ENCODE measurements at regions not wholly inside any gene's neighbourhood (a gene's known extent, or its start where the extent isn't known, plus 50 kb on each side); places are given as distances from the start of the nearest gene placed in this dataset.

DNA sequence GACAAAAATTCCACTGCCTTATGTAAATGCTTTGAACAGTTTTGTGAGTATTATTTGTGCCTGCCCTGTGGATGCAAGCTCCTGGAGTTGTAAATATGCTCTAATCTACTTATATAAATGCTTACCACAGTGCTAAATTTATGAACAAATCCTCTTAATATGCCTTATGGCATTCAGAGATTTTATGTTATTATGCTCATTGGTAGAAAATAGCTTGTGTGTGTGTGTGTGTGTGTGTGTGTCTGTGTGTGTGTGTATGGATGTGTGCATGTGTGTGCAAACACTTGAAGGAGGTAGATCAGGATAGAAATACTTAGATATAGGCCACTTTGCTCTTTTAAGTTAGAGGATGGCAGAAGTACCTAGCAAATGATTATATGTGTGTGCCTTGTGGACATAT is 253.9 kb downstream of the TAF11L14 start:
- in situ Hi-C loops (cut with MboI): no loop called here
- H3K27me3 ChIP-seq (replicated peaks; ENCODE audit: insufficient read depth): no peaks in the 10 kb centered on the region
- H3K4me2 ChIP-seq (ENCODE audit: unreplicated experiment): no peak overlapping the region
- DNase-seq: no peak
- H2AFZ ChIP-seq: no peak overlapping the region
- no peak overlapping the region for H3K9ac ChIP-seq
- H4K20me1 ChIP-seq (ENCODE audit: insufficient read depth): no peaks in the 10 kb centered on the region
- H3K27ac ChIP-seq: no peak overlapping the region
- no peaks in the 10 kb centered on the region for H3K9me3 ChIP-seq (ENCODE audit: low read depth)
- H3F3A ChIP-seq (ENCODE audit: insufficient read depth): no peaks in the 10 kb centered on the region
- TF ChIP-seq EZH2phosphoT487 (IDR thresholded peaks at IDR 0.05; ENCODE audit: insufficient read depth, low read depth) (no peak), EZH2 (IDR thresholded peaks at IDR 0.05; ENCODE audit: insufficient read depth, poor library complexity, severe bottlenecking) (no peak)
- H3K9me2 ChIP-seq (ENCODE audit: insufficient read depth): no peaks in the 10 kb centered on the region
- H3K4me1 ChIP-seq (ENCODE audit: insufficient read depth): no peaks in the 10 kb centered on the region
- no peak overlapping the region for H3K4me3 ChIP-seq
- H3K79me2 ChIP-seq (ENCODE audit: insufficient read depth): no peaks in the 10 kb centered on the region
- no peaks in the 10 kb centered on the region for H3K36me3 ChIP-seq (ENCODE audit: low read depth)

DNA sequence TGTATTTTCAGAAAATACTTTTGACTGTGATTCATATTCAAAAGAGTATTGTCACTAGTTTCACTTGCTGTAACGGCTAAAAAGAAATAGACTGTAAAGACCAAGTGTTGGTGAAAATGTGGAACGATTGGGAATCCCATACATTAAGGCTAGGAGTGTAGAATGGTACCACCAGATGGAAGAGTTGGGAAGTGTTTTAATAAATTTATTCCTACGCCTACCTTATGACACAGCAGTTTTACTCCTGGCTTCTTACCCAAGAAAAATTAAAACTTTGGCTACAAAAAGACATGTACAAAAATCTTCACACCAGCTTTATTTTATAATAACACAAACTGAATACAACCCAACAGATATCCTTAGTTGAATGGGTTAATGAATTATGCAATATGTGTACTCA is 256.2 kb downstream of the TAF11L14 start:
- no peak overlapping the region for H3K4me2 ChIP-seq (ENCODE audit: unreplicated experiment)
- H2AFZ ChIP-seq: no peak overlapping the region
- H3F3A ChIP-seq (ENCODE audit: insufficient read depth): no peaks in the 10 kb centered on the region
- H3K79me2 ChIP-seq (ENCODE audit: insufficient read depth): no peaks in the 10 kb centered on the region
- H3K4me3 ChIP-seq: no peak overlapping the region
- no peaks in the 10 kb centered on the region for H3K27me3 ChIP-seq (replicated peaks; ENCODE audit: insufficient read depth)
- H3K9me3 ChIP-seq (ENCODE audit: low read depth): no peaks in the 10 kb centered on the region
- H3K9me2 ChIP-seq (ENCODE audit: insufficient read depth): no peaks in the 10 kb centered on the region
- TF ChIP-seq EZH2 (IDR thresholded peaks at IDR 0.05; ENCODE audit: insufficient read depth, poor library complexity, severe bottlenecking) (no peak), EZH2phosphoT487 (IDR thresholded peaks at IDR 0.05; ENCODE audit: insufficient read depth, low read depth) (no peak)
- H3K27ac ChIP-seq: no peak overlapping the region
- 47 to 58% methylated on average over 3 of the region's 3 CpGs for WGBS, 2 experiments (ENCODE audit: low coverage in 1 of 2, low lambda C conversion rate in 2 of 2, missing lambda C conversion rate in 2 of 2)
- H3K9ac ChIP-seq: no peak overlapping the region
- H3K36me3 ChIP-seq (ENCODE audit: low read depth): no peaks in the 10 kb centered on the region
- no peaks in the 10 kb centered on the region for H3K4me1 ChIP-seq (ENCODE audit: insufficient read depth)
- in situ Hi-C loops (cut with MboI): no loop called here
- no peaks in the 10 kb centered on the region for H4K20me1 ChIP-seq (ENCODE audit: insufficient read depth)
- DNase-seq: no peak

DNA sequence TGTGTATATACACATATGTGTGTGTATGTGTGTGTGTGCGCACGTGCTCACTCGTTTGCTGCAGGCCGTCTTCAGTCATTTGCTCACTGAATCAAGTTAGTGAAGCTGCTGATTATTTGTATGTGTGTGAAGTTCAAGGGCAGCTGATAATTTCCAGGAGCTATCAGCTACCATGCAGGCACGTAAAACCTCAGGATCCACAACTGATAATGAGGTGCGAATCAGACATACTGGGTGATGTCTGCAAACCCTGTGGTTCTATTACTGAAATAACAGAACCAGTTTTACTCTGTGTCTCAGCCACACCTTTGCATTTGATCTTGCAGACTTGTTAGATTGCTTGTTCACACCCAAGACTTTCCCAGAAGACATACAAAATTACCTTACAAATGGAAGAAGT is 257.6 kb downstream of the TAF11L14 start:
- Histone ChIP-seq H3K36me3 (ENCODE audit: low read depth) (no peaks in the 10 kb centered on the region), H3K79me2 (ENCODE audit: insufficient read depth) (no peaks in the 10 kb centered on the region), H4K20me1 (ENCODE audit: insufficient read depth) (no peaks in the 10 kb centered on the region), H3K27me3 (replicated peaks; ENCODE audit: insufficient read depth) (no peaks in the 10 kb centered on the region), H3K27ac (no peak overlapping the region), H3F3A (ENCODE audit: insufficient read depth) (no peaks in the 10 kb centered on the region), H3K4me1 (ENCODE audit: insufficient read depth) (no peaks in the 10 kb centered on the region), H2AFZ (no peak overlapping the region), H3K9me2 (ENCODE audit: insufficient read depth) (no peaks in the 10 kb centered on the region), H3K9me3 (ENCODE audit: low read depth) (no peaks in the 10 kb centered on the region), H3K4me3 (no peak overlapping the region), H3K4me2 (ENCODE audit: unreplicated experiment) (no peak overlapping the region), H3K9ac (no peak overlapping the region)
- in situ Hi-C loops (cut with MboI): no loop called here
- 61 to 68% methylated on average over 6 of the region's 6 CpGs for WGBS, 2 experiments (ENCODE audit: low coverage in 1 of 2, low lambda C conversion rate in 2 of 2, missing lambda C conversion rate in 2 of 2)
- TF ChIP-seq EZH2 (IDR thresholded peaks at IDR 0.05; ENCODE audit: insufficient read depth, poor library complexity, severe bottlenecking) (no peak), EZH2phosphoT487 (IDR thresholded peaks at IDR 0.05; ENCODE audit: insufficient read depth, low read depth) (no peak)
- DNase-seq: no peak

DNA sequence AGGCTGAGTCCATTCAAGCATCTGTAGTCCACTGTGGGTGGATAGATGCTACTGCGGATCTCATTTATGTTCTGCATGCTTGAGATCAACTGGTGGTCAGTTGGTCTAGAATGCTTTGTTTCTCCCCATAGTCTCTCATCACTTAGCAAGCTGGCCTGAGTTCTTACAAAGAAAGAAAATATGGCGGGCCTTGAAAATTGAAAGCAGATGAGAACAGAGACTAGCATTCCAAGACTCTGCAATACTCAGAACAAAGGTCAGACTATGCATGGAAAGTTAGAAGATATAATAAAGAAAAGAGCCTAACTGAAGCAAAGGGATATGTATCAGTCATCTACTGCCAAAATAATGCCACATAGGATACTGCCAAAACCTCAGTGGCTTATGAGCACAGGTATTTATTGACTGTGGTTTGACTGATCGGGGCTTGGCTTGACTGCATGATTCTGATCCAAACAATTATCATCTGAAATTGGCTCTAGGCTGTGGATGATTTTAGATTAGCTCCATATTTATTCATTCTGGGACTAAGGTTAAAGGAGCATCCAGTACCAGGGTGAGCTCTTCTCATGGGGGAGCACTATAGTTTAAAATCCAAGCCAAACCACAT is 258.9 kb downstream of the TAF11L14 start:
- in situ Hi-C loops (cut with MboI): no loop called here
- no peaks in the 10 kb centered on the region for H3K79me2 ChIP-seq (ENCODE audit: insufficient read depth)
- H3F3A ChIP-seq (ENCODE audit: insufficient read depth): no peaks in the 10 kb centered on the region
- 5 to 6% methylated on average over 3 of the region's 3 CpGs for WGBS, 2 experiments (ENCODE audit: low coverage in 1 of 2, low lambda C conversion rate in 2 of 2, missing lambda C conversion rate in 2 of 2)
- no peak overlapping the region for H2AFZ ChIP-seq
- H3K9me2 ChIP-seq (ENCODE audit: insufficient read depth): no peaks in the 10 kb centered on the region
- no peaks in the 10 kb centered on the region for H3K4me1 ChIP-seq (ENCODE audit: insufficient read depth)
- no peaks in the 10 kb centered on the region for H4K20me1 ChIP-seq (ENCODE audit: insufficient read depth)
- H3K27me3 ChIP-seq (replicated peaks; ENCODE audit: insufficient read depth): no peaks in the 10 kb centered on the region
- TF ChIP-seq EZH2 (IDR thresholded peaks at IDR 0.05; ENCODE audit: insufficient read depth, poor library complexity, severe bottlenecking): no peak
- TF ChIP-seq EZH2phosphoT487 (IDR thresholded peaks at IDR 0.05; ENCODE audit: insufficient read depth, low read depth): no peak
- DNase-seq: no peak
- no peak overlapping the region for H3K4me2 ChIP-seq (ENCODE audit: unreplicated experiment)
- H3K9ac ChIP-seq: no peak overlapping the region
- H3K9me3 ChIP-seq (ENCODE audit: low read depth): no peaks in the 10 kb centered on the region
- H3K27ac ChIP-seq: no peak overlapping the region
- no peaks in the 10 kb centered on the region for H3K36me3 ChIP-seq (ENCODE audit: low read depth)
- no peak overlapping the region for H3K4me3 ChIP-seq
